OCI-LY3 (cell line): ENCODE measurements at regions not wholly inside any gene's neighbourhood (a gene's known extent, or its start where the extent isn't known, plus 50 kb on each side); places are given as distances from the start of the nearest gene placed in this dataset.

Experiments used
- H2AFZ ChIP-seq: fragments of 200-600, 300-600 bp; shearing (Covaris generic); 2 replicates; pipeline ENCODE4 v1.6.0; 2014; ENCODE audit warnings: antibody characterized with exemption, low read depth, low read length
- H3K27ac ChIP-seq: fragments of 200-600, 300-600 bp; sonication (generic); 2 replicates; pipeline ENCODE4 v1.5.1; 2014; ENCODE audit warnings: mild to moderate bottlenecking, low read length, moderate library complexity, mixed read lengths
- H3K27me3 ChIP-seq: fragments of 200-600, 300-600 bp; sonication (generic); 2 replicates; pipeline ENCODE4 v1.6.1; 2014; ENCODE audit warnings: low read depth, low read length, mixed read lengths
- H3K36me3 ChIP-seq: fragments of 200-600, 300-600 bp; sonication (generic); replicated peaks from 2 replicates; pipeline ENCODE3; 2014; ENCODE audit warnings: low read depth, low read length, mixed read lengths
- H3K4me1 ChIP-seq: fragments of 300-600, 200-600 bp; sonication (generic); 2 replicates; pipeline ENCODE4 v1.6.1; 2014; ENCODE audit warnings: low read length, mixed read lengths
- H3K4me2 ChIP-seq: fragments of 200-600, 300-600 bp; sonication (generic); 2 replicates; pipeline ENCODE4 v1.6.1; 2014; ENCODE audit warnings: low read length, mixed read lengths
- H3K4me3 ChIP-seq: fragments of 300-600, 200-600 bp; sonication (generic); 2 replicates; pipeline ENCODE4 v1.5.1; 2014; ENCODE audit warnings: antibody characterized with exemption, mild to moderate bottlenecking, low read length, moderate library complexity
- H3K79me2 ChIP-seq: fragments of 300-600, 200-600 bp; shearing (Covaris generic); 2 replicates; pipeline ENCODE4 v1.6.1; 2014; ENCODE audit warnings: mild to moderate bottlenecking, low read length, mixed read lengths
- H3K9ac ChIP-seq: fragments of 300-600, 200-600 bp; shearing (Covaris generic); 2 replicates; pipeline ENCODE4 v1.6.0; 2014; ENCODE audit warnings: mild to moderate bottlenecking, low read length, moderate library complexity
- H3K9me3 ChIP-seq: fragments of 200-600, 300-600 bp; shearing (Covaris generic); 2 replicates; pipeline ENCODE4 v1.6.1; 2014; ENCODE audit warnings: low read length, mixed read lengths; ENCODE audit not compliant: insufficient read depth
- H4K20me1 ChIP-seq: fragments of 200-600, 300-600 bp; sonication (generic); 2 replicates; pipeline ENCODE4 v1.6.1; 2016; ENCODE audit warnings: low read length, mixed read lengths; ENCODE audit not compliant: insufficient read depth
- CTCF ChIP-seq: fragments of 200-600, 300-600 bp; sonication (generic); IDR thresholded peaks from 2 replicates; pipeline ENCODE4 v1.5.1; 2014; ENCODE audit warnings: antibody characterized with exemption, low read length, low read depth
- EZH2phosphoT487 ChIP-seq: fragments of 200-600 bp; shearing (Covaris generic); IDR thresholded peaks from 2 replicates; pipeline ENCODE4 v1.6.1; 2018; ENCODE audit warnings: antibody characterized with exemption, mixed run types, low read depth

GRCh38 chr10:78316451-78316931 lies 282.8 kb downstream of the RPS24 start:
- H3K4me2 ChIP-seq, result no peak overlapping the region
- no peak overlapping the region for H2AFZ ChIP-seq
- no peak overlapping the region for H3K9ac ChIP-seq
- H3K9me3 ChIP-seq, result no peaks in the 10 kb centered on the region
- no peaks in the 10 kb centered on the region for H3K4me1 ChIP-seq
- no peak overlapping the region for H3K27ac ChIP-seq
- H3K36me3 ChIP-seq, result no peaks in the 10 kb centered on the region
- H3K4me3 ChIP-seq, result no peak overlapping the region
- TF ChIP-seq EZH2phosphoT487 (no peak), CTCF (no peak)
- H3K27me3 ChIP-seq, result no peaks in the 10 kb centered on the region
- no peaks in the 10 kb centered on the region for H4K20me1 ChIP-seq
- H3K79me2 ChIP-seq, result no peaks in the 10 kb centered on the region

- no peak overlapping the region for H3K27ac ChIP-seq
- no peak overlapping the region for H3K4me3 ChIP-seq
- H4K20me1 ChIP-seq, result no peaks in the 10 kb centered on the region
- TF ChIP-seq CTCF (no peak), EZH2phosphoT487 (no peak)
- H3K9ac ChIP-seq, result no peak overlapping the region
- H3K27me3 ChIP-seq, result no peaks in the 10 kb centered on the region
- no peak overlapping the region for H2AFZ ChIP-seq
- no peaks in the 10 kb centered on the region for H3K36me3 ChIP-seq
- H3K4me2 ChIP-seq, result no peak overlapping the region
- H3K79me2 ChIP-seq, result no peaks in the 10 kb centered on the region
- H3K9me3 ChIP-seq, result no peaks in the 10 kb centered on the region
- H3K4me1 ChIP-seq, result no peaks in the 10 kb centered on the region
These were observed 284.6 kb downstream of the RPS24 start for GRCh38 chr10:78318305-78318704.

GRCh38 chr10:78319371-78319770 lies 285.7 kb downstream of the RPS24 start:
- Histone ChIP-seq H3K4me2 (no peak overlapping the region), H2AFZ (no peak overlapping the region), H3K9me3 (no peaks in the 10 kb centered on the region), H3K27ac (no peak overlapping the region), H3K27me3 (no peaks in the 10 kb centered on the region), H4K20me1 (no peaks in the 10 kb centered on the region), H3K9ac (no peak overlapping the region), H3K79me2 (no peaks in the 10 kb centered on the region), H3K4me1 (no peaks in the 10 kb centered on the region), H3K4me3 (no peak overlapping the region), H3K36me3 (no peaks in the 10 kb centered on the region)
- TF ChIP-seq EZH2phosphoT487, result no peak
- TF ChIP-seq CTCF, result no peak

GRCh38 chr10:78319841-78320240 lies 286.2 kb downstream of the RPS24 start:
- no peak overlapping the region for H2AFZ ChIP-seq
- no peak overlapping the region for H3K4me3 ChIP-seq
- H3K9ac ChIP-seq, result no peak overlapping the region
- H3K27ac ChIP-seq, result no peak overlapping the region
- TF ChIP-seq CTCF (no peak), EZH2phosphoT487 (no peak)
- H3K4me1 ChIP-seq, result no peaks in the 10 kb centered on the region
- no peaks in the 10 kb centered on the region for H3K9me3 ChIP-seq
- no peaks in the 10 kb centered on the region for H3K36me3 ChIP-seq
- H4K20me1 ChIP-seq, result no peaks in the 10 kb centered on the region
- no peaks in the 10 kb centered on the region for H3K27me3 ChIP-seq
- no peaks in the 10 kb centered on the region for H3K79me2 ChIP-seq
- no peak overlapping the region for H3K4me2 ChIP-seq
